B cell (primary cell): ENCODE measurements at regions not wholly inside any gene's neighbourhood (a gene's known extent, or its start where the extent isn't known, plus 50 kb on each side); places are given as distances from the start of the nearest gene placed in this dataset.

Source experiments
- ATAC-seq: fragments of 200-7000 bp; cut with Tn5 transposase; one replicate; pipeline ENCODE4 v1.10.0; 2021; ENCODE audit warnings: low read depth, mild to moderate bottlenecking, moderate number of reproducible peaks, moderate library complexity
- CTCF ChIA-PET: fragments of 350-600 bp; sonication (Branson Sonifier 250); formaldehyde crosslinking; loops from one replicate; lab custom pipeline; 2021; ENCODE audit warnings: antibody characterized with exemption, inconsistent platforms; lab: Charles Lee
- POLR2A ChIA-PET: fragments of 350-600 bp; sonication (Branson Sonifier 250); formaldehyde crosslinking; loops from one replicate; lab custom pipeline; 2021; ENCODE audit warnings: antibody characterized with exemption; lab: Charles Lee
- DNase-seq: peaks from one replicate; pipeline ENCODE4 v3.0.0; 2013
- H2AFZ ChIP-seq: 2 replicates; pipeline ENCODE4 v1.6.1; 2012; ENCODE audit warnings: mild to moderate bottlenecking, low read depth, low read length; ENCODE audit not compliant: insufficient read depth, poor library complexity, severe bottlenecking
- H3K27ac ChIP-seq, 2 donors: 1 replicate in 1 of 2; 2 replicates in 1 of 2; pipeline ENCODE4 v1.5.1; 2012 to 2013; ENCODE audit warnings: low read length in 2 of 2, mild to moderate bottlenecking in 2 of 2, moderate library complexity in 1 of 2
- H3K27me3 ChIP-seq, 4 experiments: fragments of 200-600 bp in 1 of 4; sonication (generic) in 1 of 4; replicated peaks in 1 of 4; 1 replicate in 2 of 4; 2 replicates in 2 of 4; pipeline versions ENCODE4 v1.6.1 to v1.7.0; 2013 to 2016; ENCODE audit warnings: low read length in 3 of 4, mild to moderate bottlenecking in 2 of 4, mixed read lengths in 1 of 4, moderate library complexity in 1 of 4; ENCODE audit not compliant: insufficient read depth in 4 of 4, control insufficient read depth in 3 of 4; ENCODE audit errors: control extremely low read depth in 1 of 4
- H3K36me3 ChIP-seq, 2 experiments: replicated peaks in 1 of 2; 1 replicate in 1 of 2; 2 replicates in 1 of 2; pipeline versions ENCODE4 v1.6.1 to v1.7.1; 2013; ENCODE audit warnings: low read length in 1 of 2; ENCODE audit not compliant: insufficient read depth in 2 of 2, control insufficient read depth in 1 of 2; ENCODE audit errors: control extremely low read depth in 1 of 2, extremely low read depth in 1 of 2
- H3K4me1 ChIP-seq, 2 donors: fragments of 200-600 bp in 1 of 2; sonication (generic) in 1 of 2; 1 replicate in 1 of 2; 2 replicates in 1 of 2; pipeline versions ENCODE4 v1.5.1 to v1.6.1; 2013 to 2017; ENCODE audit warnings: low read length in 2 of 2; ENCODE audit not compliant: control insufficient read depth in 2 of 2, insufficient read depth in 2 of 2
- H3K4me2 ChIP-seq: replicated peaks from 2 replicates; pipeline ENCODE3; 2012; ENCODE audit warnings: mild to moderate bottlenecking, low read depth, low read length; ENCODE audit not compliant: poor library complexity, severe bottlenecking
- H3K4me3 ChIP-seq, 5 experiments: fragments of 200-600 bp in 1 of 5; sonication (generic) in 1 of 5; 1 replicate in 3 of 5; 2 replicates in 2 of 5; pipeline versions ENCODE4 v1.5.1 to v1.7.0; 2011 to 2016; ENCODE audit warnings: low read length in 4 of 5, mild to moderate bottlenecking in 4 of 5, low read depth in 2 of 5, control low read depth in 1 of 5, moderate library complexity in 1 of 5; ENCODE audit not compliant: insufficient read depth in 1 of 5; ENCODE audit errors: control extremely low read depth in 1 of 5, extremely low read depth in 1 of 5
- H3K79me2 ChIP-seq: fragments of 200-600 bp; sonication (generic); one replicate; pipeline ENCODE4 v1.6.0; 2016; ENCODE audit warnings: low read length; ENCODE audit not compliant: control insufficient read depth, insufficient read depth
- H3K9ac ChIP-seq: fragments of 200-600 bp; sonication (generic); 2 replicates; pipeline ENCODE4 v1.6.1; 2017; ENCODE audit warnings: mild to moderate bottlenecking, low read length, moderate library complexity
- H3K9me3 ChIP-seq, 3 donors: one replicate each; pipeline versions ENCODE4 v1.6.1 to v1.7.1; 2013; ENCODE audit warnings: low read length in 2 of 3; ENCODE audit not compliant: control insufficient read depth in 2 of 3, insufficient read depth in 1 of 3; ENCODE audit errors: control extremely low read depth in 1 of 3
- H4K20me1 ChIP-seq: 2 replicates; pipeline ENCODE4 v1.6.0; 2012; ENCODE audit warnings: mild to moderate bottlenecking, low read length; ENCODE audit not compliant: insufficient read depth, control insufficient read depth, poor library complexity, severe bottlenecking
- H3K27ac Mint-ChIP-seq: one replicate; pipeline ENCODE4 v1.8.0; 2021; ENCODE audit warnings: mixed read lengths
- H3K27me3 Mint-ChIP-seq: one replicate; pipeline ENCODE4 v1.8.0; 2021; ENCODE audit warnings: mixed read lengths
- H3K4me1 Mint-ChIP-seq: one replicate; pipeline ENCODE4 v1.8.0; 2021; ENCODE audit warnings: mixed read lengths
- H3K4me3 Mint-ChIP-seq: one replicate; pipeline ENCODE4 v1.8.0; 2021; ENCODE audit warnings: mixed read lengths
- H3K9me3 Mint-ChIP-seq: one replicate; pipeline ENCODE4 v1.8.0; 2022; ENCODE audit warnings: mixed read lengths; ENCODE audit not compliant: insufficient read depth
- EZH2 ChIP-seq: IDR thresholded peaks from 2 replicates; pipeline ENCODE4 v1.6.1; 2012; ENCODE audit warnings: borderline replicate concordance, low read depth, mild to moderate bottlenecking, moderate library complexity, low read length; ENCODE audit not compliant: insufficient read depth, poor library complexity, severe bottlenecking
- WGBS: methylation state at CpG from one replicate; pipeline ENCODE4 v1.1.5; 2013; ENCODE audit warnings: missing lambda C conversion rate; ENCODE audit not compliant: insufficient coverage; 5-methylcytosine and 5-hydroxymethylcytosine counted together
- intact Hi-C: fragments of 100-400 bp; cut with micrococcal nuclease; formaldehyde crosslinking; loops from one replicate; pipeline ENCODE4 v1.10.0; 2022
- TF ChIP-seq, protein P1 (sequence below): fragments of 200-600 bp; IDR thresholded peaks from one replicate; pipeline ENCODE4 v1.8.0; 2022; ENCODE audit warnings: antibody characterized with exemption, mild to moderate bottlenecking

DNA sequence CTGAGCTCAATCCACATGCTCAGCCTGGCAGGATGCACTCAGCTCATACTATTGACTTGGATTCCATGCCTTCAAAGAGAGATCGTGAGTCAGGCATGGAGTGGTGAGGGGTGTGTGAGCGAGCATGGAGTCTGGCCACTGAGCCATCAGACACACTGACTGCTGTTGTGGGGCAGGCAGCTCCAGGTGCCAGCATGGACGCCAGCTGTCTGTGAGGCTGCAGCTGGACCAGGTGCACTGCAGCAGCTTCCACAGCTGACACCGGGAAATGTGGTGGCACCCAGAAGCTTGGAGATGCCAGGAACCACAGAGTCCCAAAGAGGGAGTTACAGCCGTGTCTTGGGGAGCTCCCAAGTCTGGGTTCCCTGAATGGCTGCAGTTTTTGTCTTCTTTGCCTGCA is 1026.4 kb upstream of the ADGRL3 start:
- ChIA-PET POLR2A (no interaction called here), CTCF (no interaction called here)
- Histone ChIP-seq H3K4me1 (no peaks in the 10 kb centered on the region), H4K20me1 (no peaks in the 10 kb centered on the region), H3K9ac (no peak overlapping the region), H3K27ac (no peak overlapping the region), H3K9me3 (peaks cover 0 to 10% (median 0%) of the 10 kb centered on the region in 3 donors), H3K4me3 (no peak overlapping the region), H3K4me2 (no peak overlapping the region), H3K79me2 (no peaks in the 10 kb centered on the region), H3K36me3 (no peaks in the 10 kb centered on the region), H2AFZ (no peak overlapping the region), H3K27me3 (no peaks in the 10 kb centered on the region)
- DNase-seq = no peak
- no peak for ATAC-seq
- Mint-ChIP-seq H3K4me1 (no peaks in the 10 kb centered on the region), H3K9me3 (peaks cover 2% of the 10 kb centered on the region), H3K27ac (no peak overlapping the region), H3K4me3 (no peak overlapping the region), H3K27me3 (no peaks in the 10 kb centered on the region)
- intact Hi-C loops = no loop called here
- WGBS = 88% methylated on average over 5 of the region's 5 CpGs
- TF ChIP-seq, protein P1, sequence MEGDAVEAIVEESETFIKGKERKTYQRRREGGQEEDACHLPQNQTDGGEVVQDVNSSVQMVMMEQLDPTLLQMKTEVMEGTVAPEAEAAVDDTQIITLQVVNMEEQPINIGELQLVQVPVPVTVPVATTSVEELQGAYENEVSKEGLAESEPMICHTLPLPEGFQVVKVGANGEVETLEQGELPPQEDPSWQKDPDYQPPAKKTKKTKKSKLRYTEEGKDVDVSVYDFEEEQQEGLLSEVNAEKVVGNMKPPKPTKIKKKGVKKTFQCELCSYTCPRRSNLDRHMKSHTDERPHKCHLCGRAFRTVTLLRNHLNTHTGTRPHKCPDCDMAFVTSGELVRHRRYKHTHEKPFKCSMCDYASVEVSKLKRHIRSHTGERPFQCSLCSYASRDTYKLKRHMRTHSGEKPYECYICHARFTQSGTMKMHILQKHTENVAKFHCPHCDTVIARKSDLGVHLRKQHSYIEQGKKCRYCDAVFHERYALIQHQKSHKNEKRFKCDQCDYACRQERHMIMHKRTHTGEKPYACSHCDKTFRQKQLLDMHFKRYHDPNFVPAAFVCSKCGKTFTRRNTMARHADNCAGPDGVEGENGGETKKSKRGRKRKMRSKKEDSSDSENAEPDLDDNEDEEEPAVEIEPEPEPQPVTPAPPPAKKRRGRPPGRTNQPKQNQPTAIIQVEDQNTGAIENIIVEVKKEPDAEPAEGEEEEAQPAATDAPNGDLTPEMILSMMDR = no peak
- TF ChIP-seq EZH2 = no peak

DNA sequence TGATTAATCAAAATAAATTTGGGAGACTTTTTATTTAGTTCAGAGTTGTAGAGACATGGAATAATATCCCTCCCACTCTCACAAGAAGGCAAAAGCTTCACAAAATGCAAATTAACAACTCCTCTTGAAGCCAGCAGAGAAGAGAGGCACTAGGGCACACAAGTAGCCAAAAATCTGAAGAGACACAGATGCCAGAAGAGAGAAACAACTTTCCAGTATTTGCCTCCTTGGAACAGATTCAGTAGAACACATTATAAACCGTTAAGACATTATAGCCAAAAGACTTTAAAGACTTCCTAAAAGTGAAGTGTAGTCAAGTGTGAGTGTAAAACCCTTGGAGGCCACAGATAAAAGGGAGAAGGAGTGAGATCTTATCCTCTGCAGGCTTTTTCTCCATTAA is 1024.9 kb upstream of the ADGRL3 start:
- Histone ChIP-seq H3K4me3 (no peak overlapping the region), H3K36me3 (no peaks in the 10 kb centered on the region), H4K20me1 (no peaks in the 10 kb centered on the region), H3K9ac (no peak overlapping the region), H3K27me3 (no peaks in the 10 kb centered on the region), H3K9me3 (peaks cover 0 to 10% (median 0%) of the 10 kb centered on the region in 3 donors), H3K79me2 (no peaks in the 10 kb centered on the region), H3K4me2 (no peak overlapping the region), H3K4me1 (no peaks in the 10 kb centered on the region), H2AFZ (no peak overlapping the region), H3K27ac (no peak overlapping the region)
- POLR2A ChIA-PET = no interaction called here
- ATAC-seq (no peak), DNase-seq (no peak)
- intact Hi-C loops = no loop called here
- Mint-ChIP-seq H3K4me3 (no peak overlapping the region), H3K4me1 (no peaks in the 10 kb centered on the region), H3K9me3 (peaks cover 2% of the 10 kb centered on the region), H3K27me3 (no peaks in the 10 kb centered on the region), H3K27ac (no peak overlapping the region)
- no CpG with 5 or more reads among the region's 1 CpG for WGBS
- CTCF ChIA-PET = no interaction called here
- TF ChIP-seq EZH2 = no peak
- TF ChIP-seq, protein P1 = no peak
